Left cardiac atrium (tissue), 4 donors: ENCODE measurements at regions not wholly inside any gene's neighbourhood (a gene's known extent, or its start where the extent isn't known, plus 50 kb on each side); places are given as distances from the start of the nearest gene placed in this dataset.
A peak's percentile ranks its signal among the peaks of the same experiment; 100 is the strongest.

ENCODE experiments used
- ATAC-seq, 2 donors: fragments of 200-7000 bp; cut with Tn5 transposase; one replicate each; pipeline ENCODE4 v1.9.1; 2020; ENCODE audit warnings: mild to moderate bottlenecking in 2 of 2, moderate library complexity in 2 of 2
- DNase-seq: peaks from one replicate; pipeline ENCODE4 v3.0.0-alpha.2; 2020
- intact Hi-C, 2 donors: fragments of 100-400 bp; cut with DNase I; formaldehyde crosslinking; loops; one replicate each; pipeline versions ENCODE4 v1.14.1 to v1.15.1; 2022 to 2023
- donor health status: DM: no; HTN: yes; CAD: no.
- donor health status: DM: no; HTN: yes; CAD: no; lungs with severe emphysema.
- donor health status: DM: yes; HTN: yes; CAD: no.
- donor health status: Dilated cardiomyopathy.

- ATAC-seq = peak in 1 of 2 donors; percentile 90
Observed at GRCh38 chr12:106000382-106001104, 138.2 kb downstream of the NUAK1 start.

GRCh38 chr12:106001105-106001836 is 137.5 kb downstream of the NUAK1 start:
- ATAC-seq (no peak), DNase-seq (no peak)
- intact Hi-C loops = no loop called here

More at GRCh38 chr12:106000382-106001104, 138.2 kb downstream of the NUAK1 start:
- no peak for DNase-seq
- intact Hi-C loops = no loop called here

GRCh38 chr12:106001837-106002218 is 136.9 kb downstream of the NUAK1 start:
- intact Hi-C loops = no loop called here

GRCh38 chr12:106003297-106003696 is 135.5 kb downstream of the NUAK1 start:
- ATAC-seq = no peak
- no peak for DNase-seq
- intact Hi-C loops = no loop called here

More at GRCh38 chr12:106001837-106002218, 136.9 kb downstream of the NUAK1 start:
- no peak for DNase-seq
- no peak for ATAC-seq

- DNase-seq (no peak), ATAC-seq (no peak)
- intact Hi-C loops = no loop called here
Observed at GRCh38 chr12:106004289-106004688, 134.5 kb downstream of the NUAK1 start.

GRCh38 chr12:106006382-106006781 is 132.4 kb downstream of the NUAK1 start:
- ATAC-seq (no peak), DNase-seq (no peak)
- intact Hi-C loops = no loop called here

GRCh38 chr12:106006940-106007339 is 131.8 kb downstream of the NUAK1 start:
- intact Hi-C loops = no loop called here
- ATAC-seq = no peak
- DNase-seq = no peak

- ATAC-seq (no peak), DNase-seq (no peak)
- intact Hi-C loops = no loop called here
Observed at GRCh38 chr12:106010741-106011140, 128.0 kb downstream of the NUAK1 start.
